ENCODE measurements at regions not wholly inside any gene's neighbourhood (a gene's known extent, or its start where the extent isn't known, plus 50 kb on each side); places are given as distances from the start of the nearest gene placed in this dataset.

DNA sequence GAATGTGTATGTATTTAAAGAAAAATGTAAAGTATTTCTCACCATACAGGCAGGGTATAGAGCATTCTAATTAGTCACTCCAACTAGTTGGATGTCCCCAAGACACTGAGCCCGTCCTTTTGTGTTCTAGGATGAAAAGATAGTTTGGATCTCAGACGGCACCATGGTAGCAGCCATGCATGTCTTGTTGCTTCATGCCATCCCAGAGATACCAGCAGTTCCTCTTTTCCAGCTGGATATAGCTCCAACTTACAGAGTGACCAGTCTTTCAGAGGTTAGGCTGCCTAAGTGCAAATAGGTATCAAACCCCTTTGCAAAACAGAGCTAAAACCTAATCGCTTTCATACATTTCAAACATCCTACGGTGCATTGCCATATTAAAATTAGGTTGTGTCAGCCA is 275.3 kb downstream of the MTX2 start:
- no peak for DNase-seq (ENCODE audit: low read depth)

DNA sequence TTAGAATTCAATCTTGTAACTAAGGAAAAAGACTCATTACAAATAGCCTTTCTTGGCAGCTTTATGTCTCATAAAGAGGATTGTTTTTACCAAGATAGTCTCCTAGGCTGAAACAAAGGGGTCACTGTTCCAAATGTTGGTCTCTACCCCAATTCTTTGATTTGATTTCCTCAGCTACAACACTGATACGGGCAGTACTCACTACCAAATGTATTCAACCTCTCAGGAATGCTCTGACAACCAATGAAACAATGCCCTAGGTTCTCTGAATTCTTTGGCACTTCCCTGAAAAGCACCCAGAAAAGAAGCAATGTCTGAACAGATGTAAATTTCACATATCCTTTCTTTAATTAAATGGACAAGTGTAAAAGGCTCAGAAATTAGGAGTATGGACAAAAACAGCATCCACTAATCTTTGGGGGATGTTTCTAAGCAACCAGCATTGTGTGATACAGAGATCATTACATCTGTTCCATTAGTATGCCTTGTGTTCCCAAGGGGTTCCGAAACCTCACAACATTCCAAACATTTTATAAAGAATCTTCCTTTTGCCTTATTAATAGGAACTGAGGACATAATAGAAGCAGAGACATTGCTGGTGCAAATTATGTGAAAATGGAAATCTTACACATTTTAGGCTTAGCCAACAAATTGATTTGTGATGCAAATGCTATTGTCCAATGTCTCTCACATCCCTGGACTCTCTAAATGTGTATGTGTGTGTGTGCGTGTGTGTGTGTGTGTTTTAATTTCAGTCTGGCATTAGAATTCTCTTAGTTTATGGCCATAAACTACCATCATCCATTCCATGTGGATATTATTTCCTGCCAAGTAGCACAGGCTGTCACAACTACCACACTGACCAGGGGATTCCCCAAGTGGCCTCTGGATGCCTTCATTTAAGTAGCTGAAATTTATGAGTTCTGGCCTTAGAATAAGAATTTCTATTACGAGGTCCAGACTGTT is 276.0 kb downstream of the MTX2 start:
- no peak for DNase-seq (ENCODE audit: low read depth)

DNA sequence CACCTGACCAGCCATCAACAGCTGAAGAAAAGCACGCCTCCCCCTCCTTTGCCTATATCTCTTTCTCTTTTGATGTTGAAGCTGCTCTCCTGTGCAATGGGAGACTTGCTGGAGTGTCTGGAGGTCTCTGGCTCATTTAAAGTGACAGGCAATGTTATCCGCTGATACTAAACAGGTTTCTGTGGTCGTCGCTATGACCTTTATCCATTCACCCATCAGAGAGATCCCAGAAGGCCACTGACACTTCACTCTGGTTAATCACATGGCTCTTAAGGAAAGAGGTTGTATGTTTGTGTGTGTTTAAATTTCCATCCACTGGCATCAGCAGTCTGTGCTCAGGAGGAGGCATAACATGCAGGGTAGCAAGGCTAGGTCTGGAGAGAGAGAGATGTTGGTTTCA is 277.3 kb downstream of the MTX2 start:
- no peak for DNase-seq (ENCODE audit: low read depth)

DNA sequence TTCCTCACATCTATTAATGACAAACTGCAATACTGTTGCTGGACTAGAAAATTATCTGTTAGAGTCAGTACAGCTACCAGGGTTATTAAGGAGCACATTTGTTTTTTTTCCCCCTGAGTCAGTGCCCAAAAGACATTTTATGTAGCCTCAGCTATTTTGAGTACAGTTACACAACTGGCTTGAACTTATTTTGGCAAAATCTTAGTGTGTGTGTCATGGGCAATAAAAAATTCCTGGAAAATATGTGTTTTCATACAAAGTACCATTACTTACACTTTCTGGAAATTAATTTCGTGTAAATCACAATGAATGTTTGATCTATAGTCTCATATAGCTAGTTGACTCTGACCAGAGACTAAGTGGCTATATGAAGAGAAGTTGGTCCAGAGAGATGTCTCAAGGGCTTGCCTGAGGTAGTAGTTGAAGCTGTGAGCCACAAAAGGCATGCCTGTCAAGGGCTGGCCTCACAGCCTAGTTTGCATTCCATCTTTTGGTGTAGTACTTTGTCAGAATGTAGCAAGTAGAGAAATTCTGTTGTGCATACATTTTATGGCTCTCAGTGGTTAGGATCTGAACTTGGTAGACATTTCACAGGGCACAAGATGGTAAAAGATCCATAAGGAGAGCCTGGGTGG is 283.4 kb downstream of the MTX2 start:
- no peak for DNase-seq (ENCODE audit: low read depth)

DNA sequence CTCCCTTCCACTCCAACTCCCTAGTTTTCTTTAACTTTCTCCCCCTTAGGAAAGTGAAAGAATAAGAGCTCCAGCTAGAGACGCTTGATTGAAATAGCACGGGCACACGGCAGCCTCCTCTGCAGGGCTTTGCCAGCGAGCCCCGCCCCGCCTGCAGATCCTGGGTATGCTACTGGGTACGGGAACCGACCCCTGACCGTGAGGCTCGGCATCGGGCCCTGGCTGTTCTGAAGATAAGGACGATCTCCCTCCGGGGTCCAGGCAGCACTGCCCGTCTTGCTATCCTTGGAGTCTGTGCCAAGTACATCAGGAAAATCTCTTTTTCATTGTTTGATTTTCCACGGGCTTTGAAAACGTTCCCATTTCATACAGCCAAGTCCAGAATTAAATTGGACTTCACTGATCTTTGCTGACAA is 284.5 kb downstream of the MTX2 start:
- DNase-seq (ENCODE audit: low read depth): peak; percentile 55

DNA sequence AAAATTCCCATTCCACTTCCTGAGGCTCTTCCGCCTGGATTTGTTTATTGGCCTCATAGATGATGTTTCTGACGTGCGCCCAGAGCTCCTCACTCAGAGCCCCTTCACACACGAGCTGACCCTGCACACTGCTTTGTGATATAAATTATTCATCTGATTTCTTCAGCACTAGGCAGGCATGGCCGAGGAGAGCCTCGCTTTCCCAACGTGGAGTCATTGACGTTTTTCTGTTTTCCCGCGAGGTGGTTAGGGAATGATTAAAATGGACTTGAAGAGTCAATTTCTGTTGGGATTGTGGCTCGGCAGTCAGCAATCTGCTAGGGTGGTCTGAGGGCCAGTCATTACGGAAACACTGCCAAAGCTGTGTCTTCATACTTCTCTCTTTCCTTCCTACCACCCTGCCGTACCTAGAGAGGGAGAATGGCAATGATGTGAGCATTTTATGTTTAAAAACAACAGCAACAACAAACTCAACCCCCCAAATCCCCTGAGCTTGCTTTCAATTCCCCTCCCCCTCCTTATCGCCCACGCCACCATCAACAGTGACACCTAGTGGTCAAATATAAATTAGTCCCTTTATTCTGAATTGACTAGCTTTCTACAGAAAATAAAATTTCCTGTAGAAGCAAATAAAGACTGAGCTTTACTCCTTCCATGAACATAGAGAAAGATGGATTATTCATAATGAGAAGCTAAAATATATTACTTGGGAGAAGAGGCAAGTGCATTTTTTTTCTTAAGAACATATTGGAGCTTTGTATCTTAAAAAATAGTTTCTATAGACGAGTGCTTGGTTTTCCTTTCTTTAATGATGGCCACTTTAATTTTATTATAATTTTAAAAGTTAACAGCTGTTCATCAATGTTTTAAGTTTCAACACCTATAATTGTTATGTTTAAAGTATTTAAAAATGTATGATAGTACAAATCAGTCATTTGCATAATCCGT is 285.1 kb downstream of the MTX2 start:
- DNase-seq (ENCODE audit: low read depth): peak; percentile 55

DNA sequence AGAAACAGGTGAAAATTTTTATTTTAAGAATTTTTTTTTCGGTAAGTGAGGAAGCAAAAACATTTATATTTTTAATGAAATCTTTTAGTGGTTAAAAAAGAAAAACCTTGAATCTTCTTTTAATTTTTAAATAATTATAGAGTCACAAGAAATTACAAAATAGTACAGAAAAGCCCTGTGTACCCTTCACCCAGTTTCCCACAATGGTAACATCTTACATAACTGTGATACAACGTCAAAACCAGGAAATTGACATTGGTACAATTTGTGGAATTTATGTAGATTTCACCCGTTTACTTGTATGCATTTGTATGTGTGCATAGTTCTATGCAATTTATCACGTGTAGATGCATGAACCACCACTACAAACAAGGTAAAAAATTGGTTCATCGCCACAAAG is 285.9 kb downstream of the MTX2 start:
- no peak for DNase-seq (ENCODE audit: low read depth)

DNA sequence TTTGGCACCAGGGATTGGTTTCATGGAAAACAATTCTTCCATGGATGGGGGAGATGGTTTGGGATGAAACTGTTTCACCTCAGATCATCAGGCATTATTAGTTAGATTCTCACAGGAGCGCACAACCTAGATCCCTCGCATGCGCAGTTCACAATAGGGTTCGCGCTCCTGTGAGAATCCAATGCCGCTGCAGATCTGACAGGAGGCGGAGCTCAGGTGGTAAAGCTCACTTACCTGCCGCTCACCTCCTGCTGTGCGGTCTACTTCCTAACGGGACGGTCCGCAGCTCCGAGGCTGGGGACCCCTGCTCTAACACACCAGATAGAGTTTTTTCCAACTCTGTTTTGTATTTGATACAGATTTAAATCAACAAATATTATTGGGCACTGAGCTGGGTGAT is 286.5 kb downstream of the MTX2 start:
- no peak for DNase-seq (ENCODE audit: low read depth)

DNA sequence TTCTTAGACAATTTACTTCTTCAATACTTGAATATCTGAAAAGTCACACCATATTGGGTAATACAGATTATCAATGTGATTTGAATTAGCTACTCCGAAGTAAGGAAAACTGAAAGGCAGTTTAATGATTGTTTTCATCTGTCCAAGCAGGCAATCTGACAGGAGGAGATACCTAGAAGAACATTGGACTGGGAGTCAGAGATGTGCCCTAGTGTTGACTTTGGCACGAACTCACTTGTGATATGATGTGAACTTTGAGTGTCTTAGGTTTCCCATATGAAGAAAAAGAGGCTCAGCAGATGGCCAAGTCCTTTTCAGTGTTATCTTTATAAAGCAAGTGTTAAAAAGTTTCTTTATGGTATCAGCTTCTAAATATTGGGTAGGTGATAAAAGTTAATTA is 287.1 kb downstream of the MTX2 start:
- no peak for DNase-seq (ENCODE audit: low read depth)

DNA sequence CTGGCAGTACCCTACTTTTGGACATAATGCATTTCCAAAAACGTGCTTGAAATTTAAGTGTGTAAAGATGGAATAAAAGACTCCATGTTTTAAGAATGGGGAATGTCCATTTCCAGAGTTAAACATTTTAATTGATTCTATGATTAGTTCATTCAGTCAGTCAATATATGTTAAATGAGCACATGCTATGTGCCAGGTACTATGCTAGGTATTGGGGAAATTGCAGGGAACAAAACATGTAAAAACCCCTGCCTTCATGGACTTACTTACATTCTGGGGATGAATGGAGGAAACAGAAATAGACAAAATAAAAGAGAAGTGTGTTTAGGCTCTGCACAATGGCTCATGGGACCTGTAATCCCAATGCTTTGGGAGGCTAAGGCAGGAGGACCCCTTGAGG is 288.6 kb downstream of the MTX2 start:
- DNase-seq (ENCODE audit: low read depth): no peak

DNA sequence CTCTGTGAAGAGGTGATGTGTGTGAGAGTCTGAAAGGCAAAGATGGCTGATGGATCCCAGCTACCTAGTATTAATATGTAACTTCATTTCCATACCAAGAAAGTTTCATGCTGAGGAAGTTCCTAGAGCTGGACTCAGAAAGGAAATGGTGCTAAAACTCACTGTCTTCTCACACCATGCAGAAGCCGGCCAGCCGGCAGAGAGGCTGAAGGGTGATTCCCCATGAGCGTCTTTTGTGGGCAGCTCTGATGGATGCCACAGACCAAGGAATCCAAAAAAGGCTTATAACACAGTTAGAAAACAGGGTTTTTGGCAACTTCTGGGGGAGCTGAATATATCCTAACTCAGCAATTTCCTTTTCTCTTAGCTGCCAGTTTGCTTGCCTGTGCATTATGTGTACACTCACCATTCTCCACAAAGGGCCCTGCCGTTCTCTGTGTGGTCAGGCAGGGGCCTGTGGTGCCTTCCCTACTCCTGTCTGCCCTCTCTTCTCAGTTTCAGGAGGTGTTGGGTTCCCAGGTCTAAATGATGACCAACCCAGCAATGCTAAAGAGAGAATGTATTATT is 289.4 kb downstream of the MTX2 start:
- no peak for DNase-seq (ENCODE audit: low read depth)

DNA sequence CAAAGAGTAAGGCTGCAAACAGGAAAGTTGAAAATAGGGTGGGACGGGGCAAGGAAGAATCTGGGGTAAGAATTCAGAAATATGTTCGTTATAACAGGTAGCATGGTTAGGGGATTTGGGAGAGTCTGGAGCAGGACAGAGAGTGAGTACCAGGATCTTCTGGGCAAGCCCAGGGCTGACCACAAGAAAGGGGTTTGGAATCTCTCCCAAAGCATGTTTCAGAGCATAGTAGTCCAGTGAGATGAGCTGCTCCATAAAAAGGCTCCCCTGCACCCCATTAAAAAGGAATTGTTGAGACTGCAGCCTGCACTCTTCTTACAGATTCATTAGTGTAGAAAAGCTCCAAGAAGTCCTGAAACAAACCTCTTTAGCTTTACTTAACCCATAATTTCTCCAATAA is 291.1 kb downstream of the MTX2 start:
- no peak for DNase-seq (ENCODE audit: low read depth)

DNA sequence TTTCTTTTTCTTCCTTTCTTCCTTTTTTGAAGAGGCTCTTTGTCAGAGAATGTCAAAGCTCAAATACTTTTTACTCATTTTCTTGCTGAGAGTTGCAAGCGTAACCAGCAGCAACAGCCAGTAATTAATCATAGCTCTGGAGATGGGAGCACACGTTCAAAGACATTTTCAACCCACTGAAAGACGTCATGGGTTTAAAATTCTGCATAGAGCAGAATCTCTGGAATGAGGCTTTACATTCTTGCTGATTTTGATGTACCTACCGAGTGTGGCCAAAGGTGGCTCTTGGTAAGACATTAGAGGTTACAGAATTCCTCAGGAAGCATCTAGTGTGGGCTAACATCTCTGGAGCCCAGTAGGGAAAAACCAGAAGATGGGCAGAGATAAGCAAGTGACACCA is 292.5 kb downstream of the MTX2 start:
- DNase-seq (ENCODE audit: low read depth): no peak

DNA sequence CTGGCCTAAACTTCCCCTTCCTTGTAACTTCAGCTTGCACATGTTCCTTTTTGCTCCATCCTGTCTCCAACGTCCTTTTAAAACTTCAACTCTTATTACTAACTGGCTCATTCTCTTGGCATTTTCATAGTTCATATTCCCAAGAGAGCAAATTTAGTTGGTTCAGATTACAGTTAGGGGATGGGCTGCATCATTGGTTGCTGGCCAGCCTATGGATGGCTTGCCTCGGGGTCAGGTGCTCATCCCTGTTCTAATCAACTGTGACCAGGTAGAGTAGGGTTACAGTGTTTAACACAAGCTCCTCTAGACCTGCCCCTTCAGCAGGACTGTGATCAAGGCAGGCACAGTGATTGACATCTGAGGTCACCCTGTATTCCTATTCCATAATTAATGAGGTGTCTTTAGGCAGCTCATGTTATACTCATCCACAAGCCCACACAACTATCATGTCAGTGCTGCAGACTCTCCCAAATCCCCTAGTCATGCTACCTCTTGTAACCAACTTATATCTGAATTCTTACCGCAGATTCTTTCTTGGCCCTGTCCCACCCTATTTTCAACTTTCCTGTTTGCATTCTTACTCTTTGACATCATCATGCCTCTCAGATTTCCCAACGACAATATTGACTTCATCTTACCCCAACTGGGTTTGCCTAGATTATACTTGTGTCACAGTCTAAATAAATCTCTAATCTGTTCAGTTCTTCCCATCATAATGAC is 293.3 kb downstream of the MTX2 start:
- DNase-seq (ENCODE audit: low read depth): no peak

DNA sequence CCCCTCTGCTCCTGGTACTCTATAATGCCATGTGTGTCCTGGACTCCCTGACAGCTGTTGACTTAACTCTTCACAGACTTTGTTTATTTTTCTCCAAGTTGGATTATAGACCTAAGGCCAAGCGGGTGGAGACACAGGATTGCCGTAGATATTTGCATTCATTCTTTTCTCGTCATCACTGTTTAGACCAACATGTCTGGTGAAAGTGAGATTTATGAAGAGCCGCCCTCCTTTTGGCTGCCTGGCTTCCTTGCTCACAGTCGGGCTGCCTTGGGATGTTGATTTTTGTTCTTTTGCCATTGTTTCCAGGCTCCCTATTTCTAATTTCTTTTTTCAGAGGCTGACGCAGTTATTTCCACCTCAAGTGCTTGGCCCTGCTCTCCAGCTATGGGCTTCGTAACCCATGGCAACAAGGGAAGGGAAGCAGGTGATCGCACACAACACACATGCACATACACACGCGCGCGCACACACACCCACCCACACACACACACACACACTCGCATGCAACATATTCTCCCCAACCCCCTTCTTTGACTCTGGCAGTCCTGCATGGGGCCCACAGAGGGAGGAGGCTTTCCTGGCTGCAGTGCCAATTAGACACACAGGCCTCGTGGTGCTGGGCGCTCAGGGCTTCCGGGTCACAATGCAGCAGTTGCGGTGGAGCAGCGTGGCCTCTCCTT is 296.5 kb downstream of the MTX2 start:
- DNase-seq (ENCODE audit: low read depth): no peak

DNA sequence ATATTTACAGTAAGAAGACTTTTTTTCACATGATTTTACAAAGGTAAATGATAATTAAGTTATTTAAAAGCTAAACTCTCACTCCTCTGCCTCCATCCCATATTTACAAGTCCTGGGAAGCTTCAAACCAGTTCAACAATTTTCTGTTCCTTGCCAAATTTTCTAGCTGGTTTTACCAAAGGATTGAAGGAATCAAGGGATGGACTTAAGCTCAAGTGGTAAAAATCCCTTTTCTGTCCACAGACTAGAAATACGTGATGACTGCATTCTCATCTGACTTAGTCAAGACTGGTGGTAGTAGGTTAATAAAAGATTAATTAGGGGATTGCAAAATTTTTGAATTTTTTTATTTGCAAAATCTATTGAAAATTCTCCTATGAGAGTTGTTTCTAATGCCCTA is 297.3 kb downstream of the MTX2 start:
- DNase-seq (ENCODE audit: low read depth): no peak

DNA sequence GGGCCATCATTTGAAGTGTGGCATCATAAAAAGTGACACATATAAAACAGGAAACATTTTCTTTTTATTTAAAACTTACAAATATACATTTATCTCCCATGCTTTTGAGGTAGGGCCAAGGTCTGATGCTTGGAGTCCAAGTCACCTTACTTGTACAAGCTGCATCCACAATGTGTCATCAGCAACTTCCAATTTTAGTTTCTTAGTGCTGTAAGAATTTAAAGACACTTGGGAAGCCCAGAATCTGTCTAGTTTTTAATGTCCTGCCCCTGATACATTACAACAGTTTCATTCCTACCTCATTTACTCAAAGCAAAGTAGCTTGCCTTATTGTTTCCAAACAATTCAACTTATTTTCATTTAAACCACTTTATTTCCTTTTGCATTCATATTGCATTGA is 297.7 kb downstream of the MTX2 start:
- no peak for DNase-seq (ENCODE audit: low read depth)

DNA sequence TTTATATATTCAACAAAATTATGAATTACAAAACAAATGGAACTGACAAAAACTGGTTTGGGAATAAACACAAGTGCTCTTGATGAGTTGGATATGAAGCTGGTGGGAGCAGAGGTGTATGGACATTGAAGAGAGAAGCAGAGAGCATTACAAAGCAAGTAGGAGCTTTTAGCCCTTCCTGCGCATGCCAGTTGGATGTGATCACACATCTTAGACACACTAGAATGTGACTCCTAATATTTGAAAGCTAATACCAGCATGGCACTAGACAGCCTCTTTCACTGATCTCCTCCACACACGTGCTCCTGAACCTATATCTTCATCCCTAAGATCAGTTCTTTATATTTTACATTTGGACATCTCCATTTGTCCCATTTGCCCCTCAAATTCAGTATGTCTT is 298.1 kb downstream of the MTX2 start:
- no peak for DNase-seq (ENCODE audit: low read depth)

DNA sequence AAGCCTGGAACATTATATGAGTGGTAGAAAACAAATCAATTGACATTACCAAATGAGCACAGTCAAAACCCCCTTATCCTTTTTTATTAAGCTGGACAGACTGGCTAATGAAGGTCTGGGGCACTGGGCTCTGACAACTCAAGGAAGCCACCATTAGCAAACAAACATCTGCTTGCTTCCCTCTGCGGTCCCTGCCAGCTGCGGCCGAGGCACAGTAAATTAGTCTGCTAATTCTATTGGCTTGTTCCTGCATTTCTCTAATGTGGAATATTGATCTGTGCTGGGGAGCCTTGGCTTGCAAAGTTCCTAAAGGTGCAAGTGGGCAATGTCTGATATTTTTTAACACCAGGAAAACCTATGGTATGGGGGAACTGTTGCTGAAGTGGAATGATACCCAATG is 300.3 kb downstream of the MTX2 start:
- no peak for DNase-seq (ENCODE audit: low read depth)

DNA sequence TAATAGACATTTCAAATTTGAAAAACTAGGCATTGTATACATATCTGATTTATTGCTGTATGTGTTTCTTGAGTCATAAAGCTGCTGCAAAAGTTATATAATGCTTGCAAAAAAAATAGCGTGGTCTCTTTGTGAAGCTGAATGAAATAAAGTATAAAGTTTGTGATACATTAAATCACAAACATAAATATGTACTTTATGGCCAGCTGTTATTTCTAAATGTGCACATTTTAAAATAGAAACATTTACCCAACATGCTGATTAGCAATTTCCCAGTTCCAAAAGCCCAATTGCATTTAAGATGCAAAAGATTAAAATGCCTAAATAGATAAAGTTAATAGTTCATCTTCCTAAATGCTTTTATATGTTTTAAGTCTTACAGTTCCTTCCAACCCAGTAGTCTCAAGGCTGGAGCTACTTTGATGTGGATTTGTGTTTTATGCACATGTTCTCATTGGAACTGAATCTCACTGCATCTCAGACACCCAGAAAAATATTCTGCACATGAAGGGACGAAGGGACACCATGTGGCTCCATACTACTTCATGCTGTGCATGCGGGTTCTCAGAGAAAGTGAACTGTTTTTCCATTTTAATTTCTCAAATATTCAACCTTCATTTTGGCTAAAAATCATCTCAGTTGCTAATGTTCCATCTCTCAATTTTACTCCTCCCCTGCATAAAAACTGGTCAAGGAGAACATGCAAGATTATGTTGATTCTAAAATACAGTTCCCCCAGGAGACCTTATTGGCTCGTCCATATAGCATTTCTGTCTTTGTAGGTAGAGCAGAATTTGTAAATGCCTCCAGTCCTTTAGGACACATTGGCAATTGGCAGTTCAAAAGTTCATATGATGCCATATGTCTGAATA is 304.6 kb downstream of the MTX2 start:
- no peak for DNase-seq (ENCODE audit: low read depth)

Measured in fibroblast of the conjunctiva (primary cell).